Right lobe of liver (tissue), 4 donors: ENCODE measurements at regions not wholly inside any gene's neighbourhood (a gene's known extent, or its start where the extent isn't known, plus 50 kb on each side); places are given as distances from the start of the nearest gene placed in this dataset.

ENCODE experiments used
- POLR2A ChIP-seq: fragments of 450-650 bp; IDR thresholded peaks from one replicate; pipeline ENCODE4 v1.6.1; 2017; ENCODE audit warnings: antibody characterized with exemption, mild to moderate bottlenecking
- TF ChIP-seq, protein P1 (sequence below), 4 donors: fragments of 200-600 bp in 3 of 4; fragments of 450-650 bp in 1 of 4; IDR thresholded peaks; one replicate each; pipeline versions ENCODE4 v1.5.1 to v1.8.0; 2016 to 2022; ENCODE audit warnings: antibody characterized with exemption in 4 of 4, mild to moderate bottlenecking in 2 of 4
- donor health status: DM: no; HTN: no; CAD: no.
- donor health status: DM: no; HTN: no; CAD: no.
- donor health status: DM: no; HTN: yes; CAD: no.

DNA sequence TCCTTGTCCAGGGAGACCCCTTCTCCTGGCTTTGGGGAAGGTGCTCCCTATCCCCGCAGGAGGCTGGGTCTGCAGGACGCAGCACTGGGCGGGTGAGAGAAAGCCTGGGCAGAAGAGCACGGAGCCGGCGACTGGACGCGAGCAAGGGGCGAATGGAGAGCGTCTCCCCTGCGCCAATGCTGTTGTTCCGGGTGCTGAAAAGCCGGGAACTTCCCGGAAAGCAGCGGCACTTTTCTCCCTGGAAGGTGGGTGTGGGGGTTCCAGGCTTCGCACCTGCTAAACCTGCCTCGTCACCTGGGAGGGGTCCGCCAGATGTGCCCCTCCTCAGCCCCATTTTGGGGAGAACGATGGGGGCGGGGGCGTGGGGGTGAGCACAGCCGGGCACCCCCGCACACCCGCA is 417.1 kb upstream of the TMTC1 start:
- no peak for TF ChIP-seq POLR2A
- TF ChIP-seq, protein P1, sequence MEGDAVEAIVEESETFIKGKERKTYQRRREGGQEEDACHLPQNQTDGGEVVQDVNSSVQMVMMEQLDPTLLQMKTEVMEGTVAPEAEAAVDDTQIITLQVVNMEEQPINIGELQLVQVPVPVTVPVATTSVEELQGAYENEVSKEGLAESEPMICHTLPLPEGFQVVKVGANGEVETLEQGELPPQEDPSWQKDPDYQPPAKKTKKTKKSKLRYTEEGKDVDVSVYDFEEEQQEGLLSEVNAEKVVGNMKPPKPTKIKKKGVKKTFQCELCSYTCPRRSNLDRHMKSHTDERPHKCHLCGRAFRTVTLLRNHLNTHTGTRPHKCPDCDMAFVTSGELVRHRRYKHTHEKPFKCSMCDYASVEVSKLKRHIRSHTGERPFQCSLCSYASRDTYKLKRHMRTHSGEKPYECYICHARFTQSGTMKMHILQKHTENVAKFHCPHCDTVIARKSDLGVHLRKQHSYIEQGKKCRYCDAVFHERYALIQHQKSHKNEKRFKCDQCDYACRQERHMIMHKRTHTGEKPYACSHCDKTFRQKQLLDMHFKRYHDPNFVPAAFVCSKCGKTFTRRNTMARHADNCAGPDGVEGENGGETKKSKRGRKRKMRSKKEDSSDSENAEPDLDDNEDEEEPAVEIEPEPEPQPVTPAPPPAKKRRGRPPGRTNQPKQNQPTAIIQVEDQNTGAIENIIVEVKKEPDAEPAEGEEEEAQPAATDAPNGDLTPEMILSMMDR (IDR thresholded peaks at IDR 0.05) = no peak
